Medulla oblongata (tissue), 1 donor: ENCODE measurements at regions not wholly inside any gene's neighbourhood (a gene's known extent, or its start where the extent isn't known, plus 50 kb on each side); places are given as distances from the start of the nearest gene placed in this dataset.
A peak's percentile ranks its signal among the peaks of the same experiment; 100 is the strongest.
"Not testable (repeated sequence)": the region's sequence is repeated elsewhere in the genome, so short reads cannot be mapped to it uniquely, and the experiment has no call there.

Experiments
- DNase-seq: peaks from one replicate; pipeline ENCODE4 v3.0.0-alpha.2; 2015; ENCODE audit errors: extremely low spot score

DNA sequence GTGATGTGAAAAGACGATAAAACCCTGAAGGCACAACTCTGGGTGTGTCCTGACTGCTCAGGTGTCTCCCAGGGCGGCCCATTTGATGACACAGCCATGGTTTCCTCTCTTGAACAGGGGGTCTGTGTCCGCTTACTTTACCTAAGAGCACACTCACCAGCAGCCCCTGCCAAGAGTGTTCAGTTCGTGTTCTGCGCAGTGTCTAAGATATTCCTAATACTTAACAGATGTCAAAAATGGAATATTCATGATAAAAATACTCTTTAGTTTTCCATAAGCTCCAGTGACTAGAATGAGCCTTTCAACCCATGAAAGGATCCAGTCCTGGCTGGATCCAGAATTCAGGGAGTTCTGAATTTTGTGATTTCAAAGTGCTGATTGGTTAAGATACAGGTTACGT, 492.4 kb downstream of the TNS3 start:
- no peak for DNase-seq

- DNase-seq = no peak
Measured at GRCh38 chr7:47089068-47089417, 492.9 kb downstream of the TNS3 start.

GRCh38 chr7:47088329-47089067, 493.4 kb downstream of the TNS3 start:
- peak; percentile 70 for DNase-seq

- no peak for DNase-seq
Measured at GRCh38 chr7:47087866-47088265, 494.0 kb downstream of the TNS3 start.

DNA sequence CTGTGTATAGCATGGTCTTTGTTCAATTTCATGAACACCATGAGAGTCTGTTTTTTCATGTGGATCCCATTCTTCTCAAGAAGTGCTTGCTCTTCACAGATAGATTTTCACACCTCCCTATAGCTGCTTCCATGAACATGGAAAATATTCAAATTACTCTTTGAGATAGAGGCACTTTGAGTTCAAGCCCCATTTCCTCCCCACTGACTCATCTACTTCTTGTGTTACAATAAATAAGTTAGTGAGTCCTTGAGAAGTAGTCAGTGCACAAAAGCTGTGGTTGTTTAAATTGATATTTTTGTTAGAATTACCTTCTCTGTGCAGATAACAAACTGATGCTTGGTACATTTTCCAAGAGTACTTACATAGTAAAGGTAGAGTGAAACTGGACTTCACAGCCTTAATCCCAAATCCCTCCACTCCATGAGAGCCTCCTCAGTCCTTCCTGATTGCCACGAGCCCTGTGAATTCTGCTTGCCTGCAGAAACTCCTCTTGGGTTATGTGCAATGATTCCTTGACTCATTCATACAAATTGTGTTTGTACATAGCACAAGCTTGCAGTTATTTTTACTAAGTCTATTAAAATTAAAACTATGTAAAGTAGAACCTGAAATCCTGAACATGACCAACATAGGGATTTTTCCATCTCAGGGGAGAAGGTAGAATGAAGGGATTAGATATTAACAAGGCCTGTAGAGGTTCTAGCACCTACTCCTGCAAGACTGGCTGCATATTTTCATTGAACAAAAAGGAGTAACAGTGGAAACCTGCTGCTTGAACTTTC, 496.2 kb downstream of the TNS3 start:
- no peak for DNase-seq

GRCh38 chr7:47083476-47084250, 498.2 kb downstream of the TNS3 start:
- no peak for DNase-seq

DNA sequence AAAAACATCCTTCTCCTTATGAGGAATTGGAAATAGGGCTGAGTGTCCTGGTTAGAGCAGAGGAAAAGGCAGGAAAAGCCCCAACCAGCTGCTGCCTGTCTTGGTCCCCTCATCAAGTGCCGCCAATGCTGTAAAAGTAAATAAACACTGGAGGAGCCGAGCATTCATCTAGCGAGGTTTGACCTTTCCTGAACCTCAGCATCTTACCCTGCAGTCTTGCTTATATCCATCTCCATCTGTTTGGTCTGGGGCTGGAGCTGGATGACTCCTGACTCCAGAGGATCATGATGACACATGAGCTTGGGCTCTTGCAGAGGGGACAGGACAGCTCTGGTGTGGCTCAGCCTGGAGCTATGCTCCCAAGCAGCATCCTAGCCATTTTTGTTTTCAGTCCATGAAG, 501.1 kb downstream of the TNS3 start:
- no peak for DNase-seq

- no peak for DNase-seq
Measured at GRCh38 chr7:47078241-47078640, 503.7 kb downstream of the TNS3 start.

- DNase-seq = no peak
Measured at GRCh38 chr7:47074702-47075153, 507.2 kb downstream of the TNS3 start.

- DNase-seq = no peak
Measured at GRCh38 chr7:47073284-47073683, 508.6 kb downstream of the TNS3 start.

- no peak for DNase-seq
Measured at GRCh38 chr7:47071866-47072265, 510.0 kb downstream of the TNS3 start.

DNA sequence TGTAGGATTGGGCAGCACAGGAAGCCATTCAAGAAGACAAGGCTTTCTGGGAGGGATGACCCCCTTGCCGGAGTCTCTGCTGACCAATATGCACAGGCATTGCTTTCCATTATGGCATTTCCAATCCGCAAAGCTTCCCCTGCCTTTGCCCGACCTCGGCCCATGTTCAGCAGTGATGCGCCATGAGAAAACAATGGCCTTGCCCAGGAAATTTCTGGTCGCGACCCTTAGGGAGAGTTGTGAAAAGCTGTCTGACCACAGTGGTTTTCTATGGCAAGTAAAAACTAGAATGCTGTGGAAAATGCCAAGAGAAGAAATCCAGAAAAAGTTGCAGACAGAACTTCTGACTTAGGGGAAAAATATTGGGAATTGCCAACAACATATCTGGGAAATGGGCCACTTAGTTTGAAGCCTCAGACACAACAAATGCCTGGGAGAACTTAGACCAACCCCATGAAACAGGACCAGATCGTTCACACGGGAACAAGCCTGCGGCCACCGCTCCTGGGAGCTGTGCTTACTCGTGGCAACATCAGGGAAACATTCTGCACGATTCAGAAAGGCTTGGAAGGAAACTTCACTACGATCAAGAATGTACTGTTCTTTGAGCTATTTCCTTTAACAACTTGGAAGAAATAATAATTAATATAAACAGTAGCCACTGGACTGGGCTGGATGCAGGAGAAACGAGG, 512.4 kb downstream of the TNS3 start:
- DNase-seq = no peak

GRCh38 chr7:47066976-47067614, 514.8 kb downstream of the TNS3 start:
- no peak for DNase-seq

- DNase-seq = no peak
Measured at GRCh38 chr7:47056731-47057130, 525.2 kb downstream of the TNS3 start.

DNA sequence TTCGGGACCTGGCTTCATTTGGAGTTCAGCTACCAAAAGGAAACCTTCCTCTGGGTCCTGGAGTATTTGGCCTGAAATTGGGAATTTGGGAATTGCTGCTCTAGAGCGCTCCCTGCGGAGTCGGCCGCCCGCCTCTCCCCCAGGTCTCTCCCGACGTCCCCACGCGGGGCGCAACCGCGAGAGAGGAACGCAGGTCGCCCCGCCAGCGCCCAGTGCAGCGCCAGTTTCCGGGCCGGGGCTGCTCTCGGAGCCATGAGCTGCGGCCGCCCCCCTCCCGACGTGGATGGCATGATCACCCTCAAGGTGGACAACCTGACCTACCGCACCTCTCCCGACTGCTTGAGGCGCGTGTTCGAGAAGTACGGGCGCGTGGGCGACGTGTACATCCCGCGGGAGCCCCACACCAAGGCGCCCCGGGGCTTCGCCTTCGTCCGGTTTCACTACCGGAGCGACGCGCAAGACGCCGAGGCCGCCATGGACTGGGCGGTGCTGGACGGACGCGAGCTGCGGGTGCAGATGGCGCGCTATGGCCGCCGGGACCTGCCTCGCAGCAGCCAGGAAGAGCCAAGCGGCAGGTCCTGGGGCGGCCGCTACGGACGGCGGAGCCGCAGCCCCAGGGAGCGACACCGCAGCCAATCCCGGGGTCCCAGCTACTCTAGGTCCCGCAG, 529.2 kb downstream of the TNS3 start:
- not testable (repeated sequence) for DNase-seq

- no peak for DNase-seq
Measured at GRCh38 chr7:47049234-47049774, 532.6 kb downstream of the TNS3 start.

- peak; percentile 31 for DNase-seq
Measured at GRCh38 chr7:47047384-47047783, 534.5 kb downstream of the TNS3 start.

- DNase-seq = peak; percentile 56
Measured at GRCh38 chr7:47046949-47047348, 535.0 kb downstream of the TNS3 start.

GRCh38 chr7:47045207-47046051, 536.5 kb downstream of the TNS3 start:
- peak; percentile 33 for DNase-seq

- no peak for DNase-seq
Measured at GRCh38 chr7:47044625-47045024, 537.3 kb downstream of the TNS3 start.
